ENCODE measurements at regions not wholly inside any gene's neighbourhood (a gene's known extent, or its start where the extent isn't known, plus 50 kb on each side); places are given as distances from the start of the nearest gene placed in this dataset.
"Not testable (repeated sequence)": the region's sequence is repeated elsewhere in the genome, so short reads cannot be mapped to it uniquely, and the experiment has no call there.

GRCh38 chr3:20608054-20608738 is 422.2 kb upstream of the SGO1 start:
- no peak for DNase-seq

GRCh38 chr3:20604659-20605058 is 418.7 kb upstream of the SGO1 start:
- DNase-seq = no peak

- no peak for DNase-seq
Observed at GRCh38 chr3:20589275-20589674, 403.3 kb upstream of the SGO1 start.

- no peak for DNase-seq
Observed at GRCh38 chr3:20588781-20589180, 402.8 kb upstream of the SGO1 start.

- DNase-seq = no peak
Observed at GRCh38 chr3:20583648-20584047, 397.6 kb upstream of the SGO1 start.

- DNase-seq = no peak
Observed at GRCh38 chr3:20576228-20576627, 390.2 kb upstream of the SGO1 start.

GRCh38 chr3:20575146-20575545 is 389.1 kb upstream of the SGO1 start:
- DNase-seq = no peak

GRCh38 chr3:20574746-20575145 is 388.7 kb upstream of the SGO1 start:
- DNase-seq = no peak

- no peak for DNase-seq
Observed at GRCh38 chr3:20573175-20573574, 387.2 kb upstream of the SGO1 start.

- no peak for DNase-seq
Observed at GRCh38 chr3:20572473-20572872, 386.5 kb upstream of the SGO1 start.

GRCh38 chr3:20569310-20569709 is 383.3 kb upstream of the SGO1 start:
- DNase-seq = no peak

- no peak for DNase-seq
Observed at GRCh38 chr3:20564966-20565365, 379.0 kb upstream of the SGO1 start.

- DNase-seq = no peak
Observed at GRCh38 chr3:20563985-20564384, 378.0 kb upstream of the SGO1 start.

- no peak for DNase-seq
Observed at GRCh38 chr3:20563251-20563650, 377.2 kb upstream of the SGO1 start.

GRCh38 chr3:20561166-20561565 is 375.2 kb upstream of the SGO1 start:
- no peak for DNase-seq

GRCh38 chr3:20560446-20560845 is 374.4 kb upstream of the SGO1 start:
- not testable (repeated sequence) for DNase-seq

GRCh38 chr3:20558161-20558560 is 372.2 kb upstream of the SGO1 start:
- no peak for DNase-seq

- DNase-seq = no peak
Observed at GRCh38 chr3:20556661-20557060, 370.7 kb upstream of the SGO1 start.

- DNase-seq = no peak
Observed at GRCh38 chr3:20552605-20553275, 366.7 kb upstream of the SGO1 start.

- DNase-seq = not testable (repeated sequence)
Observed at GRCh38 chr3:20547361-20548269, 361.6 kb upstream of the SGO1 start.

GRCh38 chr3:20546636-20547035 is 360.6 kb upstream of the SGO1 start:
- no peak for DNase-seq

- no peak for DNase-seq
Observed at GRCh38 chr3:20543535-20544226, 357.7 kb upstream of the SGO1 start.

GRCh38 chr3:20540066-20540465 is 354.1 kb upstream of the SGO1 start:
- DNase-seq = no peak
